Small intestine (tissue), 7 donors: ENCODE measurements at regions not wholly inside any gene's neighbourhood (a gene's known extent, or its start where the extent isn't known, plus 50 kb on each side); places are given as distances from the start of the nearest gene placed in this dataset.
A peak's percentile ranks its signal among the peaks of the same experiment; 100 is the strongest.

Experiments used
- DNase-seq, 2 donors: peaks; one replicate each; pipeline versions ENCODE4 v3.0.0 to v3.0.0-alpha.2; 2013
- FAIRE-seq: peaks from 2 replicates; lab custom pipeline; 2012; peaks lifted over from hg19 to GRCh38; lab: Jason Lieb, UNC
- H3K27ac ChIP-seq, 3 donors: one replicate each; pipeline ENCODE4 v1.5.1; 2013; ENCODE audit warnings: low read length in 2 of 3, mild to moderate bottlenecking in 2 of 3, control low read depth in 1 of 3, inconsistent platforms in 1 of 3, low read depth in 1 of 3, moderate library complexity in 1 of 3
- H3K27me3 ChIP-seq, 3 donors: one replicate each; pipeline ENCODE4 v1.6.1; 2013; ENCODE audit warnings: low read length in 3 of 3, inconsistent platforms in 1 of 3; ENCODE audit not compliant: control insufficient read depth in 3 of 3, insufficient read depth in 3 of 3
- H3K36me3 ChIP-seq, 3 donors: one replicate each; pipeline ENCODE4 v1.6.1; 2013; ENCODE audit warnings: low read length in 3 of 3, inconsistent platforms in 1 of 3, low read depth in 1 of 3, mild to moderate bottlenecking in 1 of 3, moderate library complexity in 1 of 3; ENCODE audit not compliant: control insufficient read depth in 3 of 3, insufficient read depth in 2 of 3
- H3K4me1 ChIP-seq, 3 donors: one replicate each; pipeline ENCODE4 v1.6.1; 2013; ENCODE audit warnings: low read length in 2 of 3, inconsistent platforms in 1 of 3, low read depth in 1 of 3, mild to moderate bottlenecking in 1 of 3, moderate library complexity in 1 of 3; ENCODE audit not compliant: control insufficient read depth in 3 of 3, insufficient read depth in 2 of 3
- H3K4me3 ChIP-seq, 3 donors: one replicate each; pipeline ENCODE4 v1.5.1; 2013; ENCODE audit warnings: low read length in 3 of 3, control low read depth in 1 of 3, inconsistent platforms in 1 of 3, low read depth in 1 of 3, mild to moderate bottlenecking in 1 of 3, moderate library complexity in 1 of 3
- H3K9me3 ChIP-seq, 2 donors: one replicate each; pipeline ENCODE4 v1.6.1; 2013; ENCODE audit warnings: low read depth in 1 of 2, low read length in 1 of 2; ENCODE audit not compliant: control insufficient read depth in 2 of 2, insufficient read depth in 1 of 2
- WGBS, 3 donors: extraction: QIAGEN DNeasy Blood & Tissue Kit; methylation state at CpG; one replicate each; pipeline ENCODE4 v1.1.7; 2013; 5-methylcytosine and 5-hydroxymethylcytosine counted together
- donor health status: healthy with polysubstance abuse.
- donor health status: control.
- donor health status: control.
- donor health status: Bipolar disorder and iron deficiency.
- donor health status: healthy.

DNA sequence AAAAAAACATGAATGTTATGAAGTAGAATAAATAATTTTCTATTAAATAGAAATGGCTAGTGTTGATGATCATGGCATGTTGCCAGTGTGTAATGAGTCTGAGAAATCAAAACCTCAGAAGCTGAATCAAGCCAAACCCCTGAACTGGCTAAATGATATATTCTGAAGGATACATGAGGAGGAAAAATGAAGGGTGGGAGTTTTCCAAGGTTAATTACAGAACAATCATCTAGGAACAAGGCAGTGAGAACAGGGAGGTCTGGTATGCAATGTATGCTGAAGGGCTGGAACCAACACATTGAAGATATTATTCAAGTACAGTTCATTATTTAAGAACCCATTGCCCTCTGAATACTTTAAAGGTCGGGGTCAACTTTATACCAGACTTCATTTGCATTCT, 309.1 kb upstream of the NRIP1 start:
- Histone ChIP-seq H3K4me3 (no peak overlapping the region), H3K9me3 (peaks cover 0 to 10% of the 10 kb centered on the region in 2 donors), H3K27me3 (no peaks in the 10 kb centered on the region), H3K4me1 (no peaks in the 10 kb centered on the region), H3K27ac (no peak overlapping the region), H3K36me3 (no peaks in the 10 kb centered on the region)
- DNase-seq, result no peak
- FAIRE-seq, result no peak
- WGBS, 3 donors, result 72 to 80% (median 77%) methylated on average over 1 of the region's 1 CpG

DNA sequence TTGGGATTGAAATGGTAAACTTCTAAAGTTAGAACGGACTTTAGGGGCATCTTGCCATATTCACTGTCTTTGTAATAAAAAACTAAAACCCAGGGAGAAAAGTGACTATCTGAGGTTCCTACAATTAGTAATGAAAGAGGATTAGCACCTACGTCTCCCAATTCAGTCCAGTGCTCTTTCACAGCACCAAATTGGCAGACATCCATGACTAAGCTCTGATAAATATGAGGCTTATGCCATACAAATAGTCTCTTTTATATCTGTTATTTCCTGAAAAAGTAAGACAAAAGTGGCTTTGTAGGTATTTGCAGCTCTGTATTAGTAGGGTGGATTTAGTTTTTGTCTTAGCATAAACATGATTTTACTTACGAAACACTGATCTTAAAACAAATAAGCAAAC, 315.0 kb upstream of the NRIP1 start:
- DNase-seq, result no peak
- peaks cover 0 to 17% of the 10 kb centered on the region in 2 donors for H3K9me3 ChIP-seq
- H3K27me3 ChIP-seq, result no peaks in the 10 kb centered on the region
- H3K27ac ChIP-seq, result no peak overlapping the region
- no peak for FAIRE-seq
- 51 to 68% (median 56%) methylated on average over 3 of the region's 3 CpGs for WGBS, 3 donors
- no peaks in the 10 kb centered on the region for H3K4me1 ChIP-seq
- no peak overlapping the region for H3K4me3 ChIP-seq
- H3K36me3 ChIP-seq, result no peaks in the 10 kb centered on the region

DNA sequence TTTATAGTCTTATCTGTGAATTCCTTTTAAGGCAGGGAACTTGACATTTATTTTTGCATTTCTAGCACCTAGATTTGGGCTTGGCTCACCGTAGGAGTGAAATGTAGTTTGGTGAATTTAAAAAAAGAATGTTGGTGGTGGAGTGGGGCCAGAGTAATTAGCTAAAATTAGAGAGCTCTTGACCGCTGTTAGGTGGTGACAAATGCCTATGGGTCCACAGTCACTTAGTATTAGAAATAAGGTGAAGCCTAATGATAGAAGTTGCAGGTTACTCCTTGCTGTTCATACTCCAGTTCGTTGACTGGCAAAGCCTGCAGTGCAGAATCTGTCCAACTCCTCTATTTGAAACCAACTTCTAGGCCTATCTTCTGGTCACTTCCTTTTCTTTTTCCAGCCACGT, 318.8 kb upstream of the NRIP1 start:
- Histone ChIP-seq H3K27me3 (no peaks in the 10 kb centered on the region), H3K4me3 (no peak overlapping the region), H3K36me3 (no peaks in the 10 kb centered on the region), H3K9me3 (peaks cover 0 to 14% of the 10 kb centered on the region in 2 donors), H3K4me1 (no peaks in the 10 kb centered on the region), H3K27ac (no peak overlapping the region)
- DNase-seq (no peak), FAIRE-seq (no peak)
- 70 to 80% (median 75%) methylated on average over 4 of the region's 4 CpGs for WGBS, 3 donors

DNA sequence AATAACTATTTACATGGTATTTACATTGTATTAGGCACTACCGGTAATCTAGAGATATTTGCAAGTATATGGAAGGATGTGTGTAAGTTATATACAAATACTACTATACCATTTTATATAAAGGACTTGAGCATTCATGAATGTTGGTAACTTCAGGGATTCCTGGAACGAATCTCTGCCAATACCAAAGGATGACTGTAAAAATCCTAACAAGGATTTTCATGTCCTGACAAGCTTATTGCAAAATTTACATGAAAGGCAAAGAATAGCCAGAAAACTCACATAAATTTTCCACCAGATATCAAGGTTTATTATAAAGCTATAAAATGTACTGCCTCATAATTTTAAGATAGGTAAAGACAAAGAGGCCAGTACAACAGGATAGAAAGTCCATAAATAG, 325.2 kb upstream of the NRIP1 start:
- no peak overlapping the region for H3K4me3 ChIP-seq
- no peak for FAIRE-seq
- H3K9me3 ChIP-seq, result peaks cover 0 to 6% of the 10 kb centered on the region in 2 donors
- no peaks in the 10 kb centered on the region for H3K36me3 ChIP-seq
- no peaks in the 10 kb centered on the region for H3K4me1 ChIP-seq
- no peaks in the 10 kb centered on the region for H3K27me3 ChIP-seq
- DNase-seq, result no peak
- H3K27ac ChIP-seq, result no peak overlapping the region
- WGBS, 3 donors, result 78 to 90% (median 90%) methylated on average over 2 of the region's 2 CpGs

DNA sequence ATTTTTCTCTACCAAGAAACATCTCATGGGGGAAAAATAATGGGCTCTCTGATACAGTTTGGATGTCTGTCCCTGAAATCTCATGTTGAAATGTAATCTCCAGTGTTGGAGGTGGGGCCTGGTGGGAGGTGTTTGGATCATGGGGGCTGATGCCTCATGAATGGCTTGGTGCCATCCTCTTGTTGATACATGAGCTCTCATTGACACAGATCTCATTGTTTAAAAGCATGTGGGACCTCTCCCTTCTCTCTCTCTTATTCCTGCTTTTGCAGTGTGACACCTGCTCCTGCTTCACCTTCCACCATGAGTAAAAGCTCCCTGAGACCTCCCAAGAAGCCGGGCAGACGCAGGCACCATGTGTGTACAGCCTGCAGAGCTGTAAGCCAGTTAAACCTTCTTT, 332.5 kb upstream of the NRIP1 start:
- DNase-seq, result no peak
- WGBS, 3 donors, result 87 to 94% (median 92%) methylated on average over 2 of the region's 2 CpGs
- Histone ChIP-seq H3K27ac (no peak overlapping the region), H3K36me3 (no peaks in the 10 kb centered on the region), H3K9me3 (no peaks in the 10 kb centered on the region), H3K4me1 (no peaks in the 10 kb centered on the region), H3K27me3 (no peaks in the 10 kb centered on the region), H3K4me3 (no peak overlapping the region)
- no peak for FAIRE-seq

DNA sequence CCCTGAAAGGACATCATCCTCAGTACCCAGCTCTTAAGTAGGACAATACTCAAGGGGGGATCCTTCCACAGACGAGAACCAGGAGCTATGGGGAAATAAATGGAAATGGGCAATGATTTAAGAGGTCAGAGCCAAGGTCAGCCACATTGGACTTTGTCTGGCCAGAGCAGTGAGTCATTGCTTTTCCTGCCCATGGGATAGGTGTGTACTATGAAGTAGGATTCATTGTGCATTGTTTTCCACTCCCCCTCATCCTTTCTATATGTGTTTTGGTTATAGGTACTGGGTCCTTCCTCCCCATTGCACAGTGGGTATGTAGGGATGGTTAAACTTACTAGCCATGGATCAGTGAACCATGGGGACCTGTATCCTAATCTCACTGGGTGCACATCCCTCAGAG, 328.9 kb upstream of the USP25 start:
- DNase-seq (no peak), FAIRE-seq (no peak)
- H3K36me3 ChIP-seq, result no peaks in the 10 kb centered on the region
- no peak overlapping the region for H3K27ac ChIP-seq
- no peaks in the 10 kb centered on the region for H3K27me3 ChIP-seq
- H3K4me1 ChIP-seq, result no peaks in the 10 kb centered on the region
- 71 to 83% (median 72%) methylated on average over 1 of the region's 1 CpG for WGBS, 3 donors
- H3K4me3 ChIP-seq, result no peak overlapping the region
- no peaks in the 10 kb centered on the region for H3K9me3 ChIP-seq

DNA sequence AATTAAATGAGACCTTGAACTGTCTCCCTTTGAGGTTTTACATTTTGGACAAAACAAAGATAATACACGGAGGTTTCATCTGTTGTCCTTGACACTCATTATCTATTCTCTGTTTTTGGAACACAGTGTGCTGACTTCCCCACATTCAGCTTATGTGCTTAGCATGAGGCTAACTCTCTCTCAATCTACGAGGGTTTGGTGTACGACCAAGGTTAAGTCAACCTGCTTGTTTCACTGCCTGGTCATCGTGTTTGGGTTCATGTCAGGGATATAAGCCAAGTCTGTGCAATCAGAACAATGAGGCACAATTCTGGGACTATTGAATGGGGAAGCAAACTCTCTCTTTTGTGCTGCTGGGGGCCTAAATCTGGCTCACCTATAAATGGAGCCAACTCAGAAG, 328.5 kb upstream of the USP25 start:
- Histone ChIP-seq H3K27me3 (no peaks in the 10 kb centered on the region), H3K36me3 (no peaks in the 10 kb centered on the region), H3K27ac (no peak overlapping the region), H3K4me3 (no peak overlapping the region), H3K4me1 (no peaks in the 10 kb centered on the region), H3K9me3 (no peaks in the 10 kb centered on the region)
- 72 to 89% (median 76%) methylated on average over 4 of the region's 4 CpGs for WGBS, 3 donors
- no peak for FAIRE-seq
- DNase-seq, result no peak

DNA sequence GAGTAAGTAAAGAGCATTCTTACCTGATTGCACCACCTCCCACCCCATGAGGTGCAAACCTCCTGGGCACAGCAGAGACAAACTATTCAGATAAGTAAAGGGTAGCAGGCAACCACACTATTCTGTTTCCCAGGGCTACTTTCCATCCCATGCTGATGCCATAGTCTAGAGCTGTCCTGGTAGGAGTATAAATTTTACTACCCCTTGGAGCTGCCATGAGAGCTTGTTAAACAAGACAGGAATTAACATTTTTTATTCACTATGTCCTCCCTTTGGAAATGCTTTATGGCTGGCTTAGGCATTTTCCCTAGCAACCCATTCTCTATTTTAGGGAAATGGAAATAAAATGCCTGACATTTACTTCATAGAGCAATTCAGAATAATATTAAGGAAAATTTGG, 324.6 kb upstream of the USP25 start:
- Histone ChIP-seq H3K36me3 (no peaks in the 10 kb centered on the region), H3K27me3 (no peaks in the 10 kb centered on the region), H3K27ac (no peak overlapping the region), H3K4me3 (no peak overlapping the region), H3K9me3 (no peaks in the 10 kb centered on the region), H3K4me1 (no peaks in the 10 kb centered on the region)
- DNase-seq (no peak), FAIRE-seq (no peak)

DNA sequence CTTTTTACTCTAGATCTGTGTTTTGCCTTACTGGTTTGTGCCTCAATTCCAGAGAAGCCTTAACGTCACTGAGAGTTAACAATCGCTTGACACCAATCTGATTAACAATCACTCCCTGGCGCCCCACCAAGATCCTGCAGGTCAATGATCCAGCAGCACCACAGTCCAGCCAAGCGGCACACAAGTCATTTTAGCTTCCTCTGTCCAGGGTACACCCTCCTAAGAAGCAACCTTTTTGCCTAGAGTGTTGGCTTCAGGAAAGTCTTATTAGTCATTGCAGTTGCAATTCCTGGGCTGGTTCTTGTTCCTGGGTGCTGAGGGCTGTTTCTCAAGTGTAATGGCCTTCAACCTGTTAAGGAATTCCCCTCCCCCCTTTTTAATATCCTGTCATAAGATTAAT, 323.0 kb upstream of the USP25 start:
- FAIRE-seq, result no peak
- WGBS, 3 donors, result 25 to 74% (median 44%) methylated on average over 4 of the region's 4 CpGs
- no peaks in the 10 kb centered on the region for H3K36me3 ChIP-seq
- DNase-seq, result peak in 1 of 2 donors; percentile 13
- no peaks in the 10 kb centered on the region for H3K4me1 ChIP-seq
- H3K27ac ChIP-seq, result no peak overlapping the region
- no peak overlapping the region for H3K4me3 ChIP-seq
- H3K9me3 ChIP-seq, result no peaks in the 10 kb centered on the region
- no peaks in the 10 kb centered on the region for H3K27me3 ChIP-seq
